ENCODE measurements at regions not wholly inside any gene's neighbourhood (a gene's known extent, or its start where the extent isn't known, plus 50 kb on each side); places are given as distances from the start of the nearest gene placed in this dataset.

DNA sequence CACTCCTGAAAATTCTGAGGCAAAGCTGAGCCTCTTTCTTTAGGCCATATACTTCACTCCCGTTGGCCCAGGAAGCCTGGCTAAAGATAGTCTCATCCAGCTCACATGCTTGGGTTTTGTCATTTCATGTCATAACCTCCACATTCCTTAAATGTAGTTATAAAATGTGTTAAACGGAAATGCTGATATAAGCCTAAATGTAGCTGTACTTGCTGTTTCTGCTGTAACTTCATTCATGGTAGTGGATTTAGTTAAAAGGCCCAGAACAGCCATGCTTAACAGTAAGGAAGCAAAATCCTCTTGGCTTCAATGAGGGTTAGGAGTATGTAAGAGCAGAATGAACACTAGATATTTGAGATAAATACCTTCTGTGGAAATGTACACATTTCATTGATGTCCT lies 135.8 kb upstream of the TMEM161B start:
- H3K36me3 ChIP-seq = no peaks in the 10 kb centered on the region
- no peak for DNase-seq
- TF ChIP-seq, protein P1, sequence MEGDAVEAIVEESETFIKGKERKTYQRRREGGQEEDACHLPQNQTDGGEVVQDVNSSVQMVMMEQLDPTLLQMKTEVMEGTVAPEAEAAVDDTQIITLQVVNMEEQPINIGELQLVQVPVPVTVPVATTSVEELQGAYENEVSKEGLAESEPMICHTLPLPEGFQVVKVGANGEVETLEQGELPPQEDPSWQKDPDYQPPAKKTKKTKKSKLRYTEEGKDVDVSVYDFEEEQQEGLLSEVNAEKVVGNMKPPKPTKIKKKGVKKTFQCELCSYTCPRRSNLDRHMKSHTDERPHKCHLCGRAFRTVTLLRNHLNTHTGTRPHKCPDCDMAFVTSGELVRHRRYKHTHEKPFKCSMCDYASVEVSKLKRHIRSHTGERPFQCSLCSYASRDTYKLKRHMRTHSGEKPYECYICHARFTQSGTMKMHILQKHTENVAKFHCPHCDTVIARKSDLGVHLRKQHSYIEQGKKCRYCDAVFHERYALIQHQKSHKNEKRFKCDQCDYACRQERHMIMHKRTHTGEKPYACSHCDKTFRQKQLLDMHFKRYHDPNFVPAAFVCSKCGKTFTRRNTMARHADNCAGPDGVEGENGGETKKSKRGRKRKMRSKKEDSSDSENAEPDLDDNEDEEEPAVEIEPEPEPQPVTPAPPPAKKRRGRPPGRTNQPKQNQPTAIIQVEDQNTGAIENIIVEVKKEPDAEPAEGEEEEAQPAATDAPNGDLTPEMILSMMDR (IDR thresholded peaks at IDR 0.05) = no peak
- no peak overlapping the region for H3K4me3 ChIP-seq
- no peak for FAIRE-seq
- 61 to 73% methylated on average over 2 of the region's 2 CpGs for WGBS, 2 donors
- H3K9me3 ChIP-seq = no peaks in the 10 kb centered on the region
- H3K27me3 ChIP-seq = no peaks in the 10 kb centered on the region
- intact Hi-C loops (cut with DNase I) = no loop called here
- no peaks in the 10 kb centered on the region for H3K4me1 ChIP-seq
- ATAC-seq = no peak
- H3K27ac ChIP-seq = no peak overlapping the region

GRCh38 chr5:88401686-88402085 lies 133.0 kb upstream of the TMEM161B start:
- ATAC-seq (no peak), FAIRE-seq (no peak), DNase-seq (no peak)
- TF ChIP-seq, protein P1 (IDR thresholded peaks at IDR 0.05) = no peak
- H3K4me3 ChIP-seq = no peak overlapping the region
- intact Hi-C loops (cut with DNase I) = no loop called here
- H3K9me3 ChIP-seq = no peaks in the 10 kb centered on the region
- no peaks in the 10 kb centered on the region for H3K4me1 ChIP-seq
- no peak overlapping the region for H3K27ac ChIP-seq
- 45 to 54% methylated on average over 4 of the region's 4 CpGs for WGBS, 2 donors
- H3K27me3 ChIP-seq = no peaks in the 10 kb centered on the region
- H3K36me3 ChIP-seq = no peaks in the 10 kb centered on the region

GRCh38 chr5:88401228-88401627 lies 132.6 kb upstream of the TMEM161B start:
- no peak for ATAC-seq
- Histone ChIP-seq H3K9me3 (no peaks in the 10 kb centered on the region), H3K27me3 (no peaks in the 10 kb centered on the region), H3K27ac (no peak overlapping the region), H3K4me1 (no peaks in the 10 kb centered on the region), H3K36me3 (no peaks in the 10 kb centered on the region), H3K4me3 (no peak overlapping the region)
- no peak for DNase-seq
- intact Hi-C loops (cut with DNase I) = no loop called here
- FAIRE-seq = no peak
- TF ChIP-seq, protein P1 (IDR thresholded peaks at IDR 0.05) = no peak

- H3K4me1 ChIP-seq = no peaks in the 10 kb centered on the region
- WGBS, 2 donors = 56 to 62% methylated on average over 2 of the region's 2 CpGs
- H3K4me3 ChIP-seq = no peak overlapping the region
- FAIRE-seq = no peak
- no peak for ATAC-seq
- no peaks in the 10 kb centered on the region for H3K27me3 ChIP-seq
- H3K27ac ChIP-seq = no peak overlapping the region
- TF ChIP-seq, protein P1 (IDR thresholded peaks at IDR 0.05) = no peak
- DNase-seq = no peak
- no peaks in the 10 kb centered on the region for H3K36me3 ChIP-seq
- no peaks in the 10 kb centered on the region for H3K9me3 ChIP-seq
- intact Hi-C loops (cut with DNase I) = no loop called here
Measured at GRCh38 chr5:88399561-88399960, 130.9 kb upstream of the TMEM161B start.

DNA sequence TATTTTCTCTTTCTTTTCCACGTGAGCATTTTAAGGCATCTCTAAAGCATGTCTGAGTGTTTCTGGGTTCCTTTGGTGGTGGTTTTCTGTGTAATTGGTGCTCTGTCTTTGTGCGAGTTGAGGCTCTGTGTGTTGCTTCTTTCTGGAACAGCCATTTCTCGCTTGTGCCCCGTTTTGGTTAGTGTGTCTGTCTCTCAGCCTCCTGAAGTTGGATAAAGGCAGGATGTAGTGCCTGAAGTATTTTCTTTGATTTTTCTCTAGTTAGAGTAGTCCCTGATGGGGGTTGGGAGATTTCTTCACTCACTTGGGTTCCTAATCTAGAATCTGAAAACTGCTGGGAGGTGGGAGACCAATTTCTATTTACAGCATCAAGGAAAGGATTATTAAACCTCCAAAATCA lies 129.7 kb upstream of the TMEM161B start:
- TF ChIP-seq, protein P1 (IDR thresholded peaks at IDR 0.05) = no peak
- Histone ChIP-seq H3K27ac (no peak overlapping the region), H3K4me3 (no peak overlapping the region), H3K9me3 (no peaks in the 10 kb centered on the region), H3K27me3 (no peaks in the 10 kb centered on the region), H3K4me1 (no peaks in the 10 kb centered on the region), H3K36me3 (no peaks in the 10 kb centered on the region)
- FAIRE-seq (no peak), DNase-seq (no peak), ATAC-seq (no peak)
- 51 to 59% methylated on average over 4 of the region's 4 CpGs for WGBS, 2 donors
- intact Hi-C loops (cut with DNase I) = no loop called here

Measured in pancreas (tissue), 10 donors.